C4-2B (cell line): ENCODE measurements at regions not wholly inside any gene's neighbourhood (a gene's known extent, or its start where the extent isn't known, plus 50 kb on each side); places are given as distances from the start of the nearest gene placed in this dataset.
"Not testable (repeated sequence)": the region's sequence is repeated elsewhere in the genome, so short reads cannot be mapped to it uniquely, and the experiment has no call there.

Source experiments
- H3K27ac ChIP-seq: fragments of 450-650 bp; 2 replicates; pipeline ENCODE4 v1.5.1; 2017
- ZFX ChIP-seq: fragments of 450-650 bp; IDR thresholded peaks from 2 replicates; pipeline ENCODE4 v1.6.1; 2017
- TF ChIP-seq, protein P1 (sequence below): fragments of 450-650 bp; conservative IDR thresholded peaks from 2 replicates; pipeline ENCODE4 v1.5.1; 2017; ENCODE audit warnings: mild to moderate bottlenecking

DNA sequence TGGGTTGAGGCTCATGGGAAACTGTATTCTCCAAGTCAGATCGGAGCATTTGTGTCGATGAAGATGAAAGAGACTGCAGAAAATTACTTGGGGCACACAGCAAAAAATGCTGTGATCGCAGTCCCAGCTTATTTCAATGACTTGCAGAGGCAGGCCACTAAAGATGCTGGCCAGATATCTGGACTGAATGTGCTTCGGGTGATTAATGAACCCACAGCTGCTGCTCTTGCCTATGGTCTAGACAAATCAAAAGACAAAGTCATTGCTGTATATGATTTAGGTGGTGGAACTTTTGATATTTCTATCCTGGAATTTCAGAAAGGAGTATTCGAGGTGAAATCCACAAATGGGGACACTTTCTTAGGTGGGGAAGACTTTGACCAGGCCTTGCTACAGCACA lies 336.6 kb downstream of the PAX3 start:
- H3K27ac ChIP-seq = no peak overlapping the region
- TF ChIP-seq, protein P1, sequence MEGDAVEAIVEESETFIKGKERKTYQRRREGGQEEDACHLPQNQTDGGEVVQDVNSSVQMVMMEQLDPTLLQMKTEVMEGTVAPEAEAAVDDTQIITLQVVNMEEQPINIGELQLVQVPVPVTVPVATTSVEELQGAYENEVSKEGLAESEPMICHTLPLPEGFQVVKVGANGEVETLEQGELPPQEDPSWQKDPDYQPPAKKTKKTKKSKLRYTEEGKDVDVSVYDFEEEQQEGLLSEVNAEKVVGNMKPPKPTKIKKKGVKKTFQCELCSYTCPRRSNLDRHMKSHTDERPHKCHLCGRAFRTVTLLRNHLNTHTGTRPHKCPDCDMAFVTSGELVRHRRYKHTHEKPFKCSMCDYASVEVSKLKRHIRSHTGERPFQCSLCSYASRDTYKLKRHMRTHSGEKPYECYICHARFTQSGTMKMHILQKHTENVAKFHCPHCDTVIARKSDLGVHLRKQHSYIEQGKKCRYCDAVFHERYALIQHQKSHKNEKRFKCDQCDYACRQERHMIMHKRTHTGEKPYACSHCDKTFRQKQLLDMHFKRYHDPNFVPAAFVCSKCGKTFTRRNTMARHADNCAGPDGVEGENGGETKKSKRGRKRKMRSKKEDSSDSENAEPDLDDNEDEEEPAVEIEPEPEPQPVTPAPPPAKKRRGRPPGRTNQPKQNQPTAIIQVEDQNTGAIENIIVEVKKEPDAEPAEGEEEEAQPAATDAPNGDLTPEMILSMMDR = no peak
- TF ChIP-seq ZFX = no peak

DNA sequence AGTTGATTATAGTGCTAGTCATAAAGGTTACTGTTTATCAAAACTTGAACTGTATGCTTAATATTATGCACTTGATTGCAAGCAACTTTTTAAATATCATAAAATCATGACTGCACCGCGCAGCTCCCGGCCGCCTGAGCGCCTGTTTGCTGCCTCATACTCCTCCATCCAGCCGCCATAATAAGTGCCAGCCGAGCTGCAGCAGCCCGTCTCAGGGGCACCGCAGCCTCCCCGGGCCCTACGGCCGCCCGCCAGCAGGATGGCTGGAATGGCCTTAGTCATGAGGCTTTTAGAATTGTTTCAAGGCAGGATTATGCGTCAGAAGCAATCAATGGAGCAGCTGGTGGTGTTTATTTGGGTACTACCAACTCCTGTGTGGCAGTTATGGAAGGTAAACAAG lies 337.2 kb downstream of the PAX3 start:
- no peak overlapping the region for H3K27ac ChIP-seq
- TF ChIP-seq, protein P1 = no peak
- TF ChIP-seq ZFX = no peak

DNA sequence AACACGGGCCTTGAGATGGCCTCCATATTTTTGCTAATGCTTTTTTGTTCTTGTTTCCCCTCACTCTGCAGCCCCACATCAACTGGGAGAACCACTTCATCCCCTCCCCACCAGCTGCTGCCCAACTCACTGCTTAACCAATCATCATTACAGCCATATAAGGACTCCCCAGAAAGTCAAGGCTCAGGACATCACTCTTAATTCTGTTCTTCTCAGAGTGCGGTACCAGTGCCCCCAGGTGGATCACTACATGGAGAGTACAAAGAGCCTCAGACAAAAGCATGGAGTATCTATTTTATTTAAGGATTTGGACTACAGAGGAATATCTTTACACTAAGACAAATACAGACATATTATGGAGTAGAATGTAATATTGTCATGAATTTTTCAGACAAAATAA lies 340.6 kb downstream of the PAX3 start:
- H3K27ac ChIP-seq = no peak overlapping the region
- TF ChIP-seq, protein P1 = peak; percentile 13; the same call in 1 of the 2 replicates
- no peak for TF ChIP-seq ZFX

DNA sequence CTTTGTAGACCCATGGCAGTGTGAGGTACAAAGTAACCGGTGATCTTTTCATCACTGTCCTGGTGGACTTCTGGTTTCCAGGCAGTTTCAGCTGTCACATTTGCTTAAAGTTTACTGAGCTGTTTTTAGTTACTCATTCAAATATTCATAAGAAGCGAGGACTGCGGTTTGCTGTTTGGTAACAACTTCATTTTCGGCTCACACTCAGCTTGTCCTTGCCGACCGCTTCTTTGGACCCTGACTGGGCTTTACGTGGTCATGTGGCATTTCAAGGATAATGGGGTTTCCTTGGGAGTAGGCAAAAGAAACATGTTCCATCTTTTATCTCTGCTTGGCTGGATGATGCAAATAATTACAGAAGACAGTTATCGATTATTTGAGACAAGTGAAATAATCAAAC lies 350.7 kb downstream of the PAX3 start:
- no peak for TF ChIP-seq ZFX
- TF ChIP-seq, protein P1 = no peak
- H3K27ac ChIP-seq = no peak overlapping the region

DNA sequence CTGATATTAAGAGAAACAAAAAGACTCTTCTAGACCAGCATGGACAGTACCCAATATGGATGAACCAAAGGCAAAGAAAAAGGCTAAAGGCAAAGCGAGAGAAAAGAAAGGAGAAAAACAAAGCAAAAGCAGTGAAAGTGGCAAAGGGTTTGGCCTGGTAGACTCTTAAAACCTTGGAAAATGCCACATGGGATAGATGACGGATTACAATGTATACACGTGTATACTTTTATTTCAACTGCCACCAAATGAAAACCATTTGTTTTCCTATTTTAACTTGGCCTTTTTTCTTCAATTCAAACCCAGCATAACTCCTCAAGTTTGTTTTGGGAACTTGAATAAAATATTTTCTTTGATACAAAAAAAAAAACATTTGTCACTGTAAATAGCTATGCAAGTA lies 354.3 kb downstream of the PAX3 start:
- H3K27ac ChIP-seq = not testable (repeated sequence)

DNA sequence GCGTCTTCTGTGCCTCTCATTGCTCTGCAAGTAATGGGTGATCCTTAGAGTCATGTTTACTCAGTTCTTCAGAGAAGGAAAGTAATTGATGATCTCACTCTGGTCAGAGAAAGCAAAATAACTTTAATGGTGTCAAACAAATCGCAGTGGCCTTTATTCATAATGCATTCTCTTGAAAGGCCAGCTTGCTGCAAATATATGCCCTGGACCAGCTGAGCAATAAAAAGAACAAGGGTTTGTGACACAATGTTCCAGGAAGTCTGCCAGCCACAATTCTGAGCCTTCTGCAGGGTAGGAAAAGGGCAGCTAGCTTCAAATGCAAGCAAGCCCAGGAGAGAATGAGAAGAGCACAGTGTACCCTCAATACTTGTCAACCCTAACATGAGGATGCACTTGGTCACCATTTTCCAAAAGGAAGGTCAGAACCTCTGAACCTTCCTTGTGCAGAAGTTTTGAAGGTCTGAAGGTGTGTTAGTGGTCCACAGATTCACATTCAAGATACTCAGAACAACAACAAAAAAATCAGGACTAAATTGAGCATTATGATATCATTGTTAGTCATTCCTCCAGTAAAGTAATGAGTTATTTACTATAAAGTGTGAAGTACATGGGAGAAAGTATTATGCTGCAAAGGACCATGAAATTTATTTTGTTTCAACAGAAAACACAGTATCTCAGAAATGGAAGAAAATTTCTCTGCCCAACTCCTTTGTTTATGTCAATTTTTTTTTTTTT lies 355.6 kb downstream of the PAX3 start:
- TF ChIP-seq, protein P1 = no peak
- no peak for TF ChIP-seq ZFX
- no peak overlapping the region for H3K27ac ChIP-seq

DNA sequence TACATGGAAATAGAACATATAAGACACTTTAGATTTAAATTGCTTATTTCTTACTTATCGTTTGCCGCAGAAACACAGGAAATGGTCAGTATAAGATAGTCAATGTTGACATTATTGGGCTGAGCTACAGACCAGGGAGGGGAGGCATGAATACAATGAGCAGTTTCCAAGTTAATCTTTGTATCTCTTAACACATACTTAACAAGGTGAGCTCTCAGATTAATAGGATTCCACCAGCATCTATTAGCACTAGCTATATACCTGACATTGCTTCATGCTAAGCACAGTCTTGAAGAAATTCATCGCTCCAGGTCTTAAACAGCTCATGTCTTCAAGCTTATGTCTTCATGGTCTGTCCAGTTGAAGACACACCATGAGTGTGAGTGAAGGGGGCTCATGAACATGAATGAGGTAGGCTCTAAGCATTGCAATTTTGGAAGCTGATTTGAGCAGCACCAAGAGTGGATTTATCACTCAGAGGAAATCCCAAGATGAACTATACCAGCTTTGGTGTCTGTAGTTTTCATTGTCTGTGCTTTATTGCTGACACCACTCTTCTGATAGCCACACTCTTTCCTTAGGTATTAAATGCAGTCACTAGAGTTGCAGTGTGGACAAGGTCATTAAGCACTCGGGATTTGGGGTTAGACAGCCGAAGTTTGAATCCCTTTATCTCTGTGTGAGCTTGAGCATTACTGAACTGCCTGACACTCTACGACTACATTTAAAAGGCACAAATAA lies 359.3 kb upstream of the EPHA4 start:
- no peak overlapping the region for H3K27ac ChIP-seq
- no peak for TF ChIP-seq ZFX
- TF ChIP-seq, protein P1 = no peak

DNA sequence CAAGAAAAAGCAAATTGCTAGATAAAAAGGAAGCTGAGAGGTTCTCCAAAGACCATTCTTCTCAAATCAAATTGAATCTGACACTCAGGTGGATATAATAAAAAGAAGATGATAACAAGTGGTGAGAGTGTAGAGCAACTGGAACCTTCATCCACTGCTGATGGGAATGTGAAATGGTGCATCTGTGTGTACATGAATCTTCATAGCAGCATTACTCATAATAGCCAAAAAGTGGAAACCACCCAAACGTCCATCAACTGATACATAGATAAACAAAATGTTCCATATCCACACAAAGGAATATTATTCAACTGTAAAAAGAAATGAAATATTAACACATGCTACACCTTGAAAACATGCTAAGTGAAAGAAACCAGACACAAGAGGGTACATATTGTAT lies 357.2 kb upstream of the EPHA4 start:
- H3K27ac ChIP-seq = no peak overlapping the region
- no peak for TF ChIP-seq ZFX
